ENCODE measurements at regions not wholly inside any gene's neighbourhood (a gene's known extent, or its start where the extent isn't known, plus 50 kb on each side); places are given as distances from the start of the nearest gene placed in this dataset.

DNA sequence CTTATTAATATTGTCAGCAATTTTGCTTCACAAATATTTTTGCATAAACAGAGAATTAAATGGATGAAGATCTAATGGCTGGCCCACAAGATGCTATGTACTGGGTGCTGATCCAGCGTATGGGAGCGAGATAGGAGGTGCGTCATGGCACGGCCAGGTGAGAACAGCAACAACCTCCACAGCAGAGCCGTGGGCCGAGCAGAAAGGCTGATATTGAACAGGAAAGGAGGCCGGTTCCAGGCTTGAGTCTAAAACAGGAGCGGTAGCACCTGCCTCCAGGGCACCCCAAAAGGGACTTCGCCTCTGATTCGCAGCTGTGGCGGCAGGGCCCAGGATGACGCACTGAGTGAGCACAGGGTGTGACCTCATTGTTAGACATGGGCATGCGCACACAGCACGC, 1502.1 kb downstream of the TBC1D22A start:
- TF ChIP-seq, protein P1, sequence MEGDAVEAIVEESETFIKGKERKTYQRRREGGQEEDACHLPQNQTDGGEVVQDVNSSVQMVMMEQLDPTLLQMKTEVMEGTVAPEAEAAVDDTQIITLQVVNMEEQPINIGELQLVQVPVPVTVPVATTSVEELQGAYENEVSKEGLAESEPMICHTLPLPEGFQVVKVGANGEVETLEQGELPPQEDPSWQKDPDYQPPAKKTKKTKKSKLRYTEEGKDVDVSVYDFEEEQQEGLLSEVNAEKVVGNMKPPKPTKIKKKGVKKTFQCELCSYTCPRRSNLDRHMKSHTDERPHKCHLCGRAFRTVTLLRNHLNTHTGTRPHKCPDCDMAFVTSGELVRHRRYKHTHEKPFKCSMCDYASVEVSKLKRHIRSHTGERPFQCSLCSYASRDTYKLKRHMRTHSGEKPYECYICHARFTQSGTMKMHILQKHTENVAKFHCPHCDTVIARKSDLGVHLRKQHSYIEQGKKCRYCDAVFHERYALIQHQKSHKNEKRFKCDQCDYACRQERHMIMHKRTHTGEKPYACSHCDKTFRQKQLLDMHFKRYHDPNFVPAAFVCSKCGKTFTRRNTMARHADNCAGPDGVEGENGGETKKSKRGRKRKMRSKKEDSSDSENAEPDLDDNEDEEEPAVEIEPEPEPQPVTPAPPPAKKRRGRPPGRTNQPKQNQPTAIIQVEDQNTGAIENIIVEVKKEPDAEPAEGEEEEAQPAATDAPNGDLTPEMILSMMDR (conservative IDR thresholded peaks at IDR 0.05; ENCODE audit: low read depth in 2 of 2): no peak
- TF ChIP-seq POLR2AphosphoS5 (IDR thresholded peaks at IDR 0.05; ENCODE audit: low read depth): no peak
- TF ChIP-seq JUNB (IDR thresholded peaks at IDR 0.05; ENCODE audit: unreplicated experiment): no peak
- TF ChIP-seq, protein P2, sequence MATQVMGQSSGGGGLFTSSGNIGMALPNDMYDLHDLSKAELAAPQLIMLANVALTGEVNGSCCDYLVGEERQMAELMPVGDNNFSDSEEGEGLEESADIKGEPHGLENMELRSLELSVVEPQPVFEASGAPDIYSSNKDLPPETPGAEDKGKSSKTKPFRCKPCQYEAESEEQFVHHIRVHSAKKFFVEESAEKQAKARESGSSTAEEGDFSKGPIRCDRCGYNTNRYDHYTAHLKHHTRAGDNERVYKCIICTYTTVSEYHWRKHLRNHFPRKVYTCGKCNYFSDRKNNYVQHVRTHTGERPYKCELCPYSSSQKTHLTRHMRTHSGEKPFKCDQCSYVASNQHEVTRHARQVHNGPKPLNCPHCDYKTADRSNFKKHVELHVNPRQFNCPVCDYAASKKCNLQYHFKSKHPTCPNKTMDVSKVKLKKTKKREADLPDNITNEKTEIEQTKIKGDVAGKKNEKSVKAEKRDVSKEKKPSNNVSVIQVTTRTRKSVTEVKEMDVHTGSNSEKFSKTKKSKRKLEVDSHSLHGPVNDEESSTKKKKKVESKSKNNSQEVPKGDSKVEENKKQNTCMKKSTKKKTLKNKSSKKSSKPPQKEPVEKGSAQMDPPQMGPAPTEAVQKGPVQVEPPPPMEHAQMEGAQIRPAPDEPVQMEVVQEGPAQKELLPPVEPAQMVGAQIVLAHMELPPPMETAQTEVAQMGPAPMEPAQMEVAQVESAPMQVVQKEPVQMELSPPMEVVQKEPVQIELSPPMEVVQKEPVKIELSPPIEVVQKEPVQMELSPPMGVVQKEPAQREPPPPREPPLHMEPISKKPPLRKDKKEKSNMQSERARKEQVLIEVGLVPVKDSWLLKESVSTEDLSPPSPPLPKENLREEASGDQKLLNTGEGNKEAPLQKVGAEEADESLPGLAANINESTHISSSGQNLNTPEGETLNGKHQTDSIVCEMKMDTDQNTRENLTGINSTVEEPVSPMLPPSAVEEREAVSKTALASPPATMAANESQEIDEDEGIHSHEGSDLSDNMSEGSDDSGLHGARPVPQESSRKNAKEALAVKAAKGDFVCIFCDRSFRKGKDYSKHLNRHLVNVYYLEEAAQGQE (IDR thresholded peaks at IDR 0.05; ENCODE audit: unreplicated experiment): no peak

All from GM23338 (cell line).